ENCODE measurements at regions not wholly inside any gene's neighbourhood (a gene's known extent, or its start where the extent isn't known, plus 50 kb on each side); places are given as distances from the start of the nearest gene placed in this dataset.

DNA sequence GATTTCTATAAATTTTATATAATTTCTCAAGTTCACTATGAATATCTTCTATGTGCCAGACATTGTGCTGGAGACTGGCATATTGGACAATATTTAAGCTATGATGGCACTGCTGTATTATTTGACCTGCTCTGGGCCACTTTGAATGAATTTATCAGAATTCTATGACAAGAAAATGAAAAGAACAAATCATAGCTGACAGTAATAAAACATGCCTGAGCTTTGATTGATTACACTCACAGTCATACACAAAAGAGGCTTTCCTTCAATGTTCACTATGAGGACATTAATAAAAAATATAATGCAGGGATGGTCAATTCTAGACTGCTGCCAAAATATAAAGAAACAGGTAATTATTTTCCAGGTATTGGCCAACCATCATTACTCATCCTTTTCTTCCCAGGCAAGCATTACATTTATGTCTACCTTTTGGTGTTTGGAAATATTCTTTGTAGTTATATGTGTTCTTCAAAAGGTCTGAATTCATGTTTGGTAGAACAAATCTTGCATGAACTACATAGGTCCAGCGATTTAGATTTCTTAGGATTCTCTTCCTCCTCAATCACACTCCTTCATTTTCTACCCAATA is 81.0 kb upstream of the ALCAM start:
- TF ChIP-seq NFRKB (IDR thresholded peaks at IDR 0.05) (no peak), SP1 (IDR thresholded peaks at IDR 0.05) (no peak), LEF1 (IDR thresholded peaks at IDR 0.05; ENCODE audit: borderline replicate concordance) (no peak), HDGF (IDR thresholded peaks at IDR 0.05; ENCODE audit: borderline replicate concordance) (no peak), BHLHE40 (IDR thresholded peaks at IDR 0.05; ENCODE audit: borderline replicate concordance) (no peak)
- TF ChIP-seq, protein P1, sequence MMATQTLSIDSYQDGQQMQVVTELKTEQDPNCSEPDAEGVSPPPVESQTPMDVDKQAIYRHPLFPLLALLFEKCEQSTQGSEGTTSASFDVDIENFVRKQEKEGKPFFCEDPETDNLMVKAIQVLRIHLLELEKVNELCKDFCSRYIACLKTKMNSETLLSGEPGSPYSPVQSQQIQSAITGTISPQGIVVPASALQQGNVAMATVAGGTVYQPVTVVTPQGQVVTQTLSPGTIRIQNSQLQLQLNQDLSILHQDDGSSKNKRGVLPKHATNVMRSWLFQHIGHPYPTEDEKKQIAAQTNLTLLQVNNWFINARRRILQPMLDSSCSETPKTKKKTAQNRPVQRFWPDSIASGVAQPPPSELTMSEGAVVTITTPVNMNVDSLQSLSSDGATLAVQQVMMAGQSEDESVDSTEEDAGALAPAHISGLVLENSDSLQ (IDR thresholded peaks at IDR 0.05): no peak

Measured in HEK293T (cell line).